ENCODE measurements at regions not wholly inside any gene's neighbourhood (a gene's known extent, or its start where the extent isn't known, plus 50 kb on each side); places are given as distances from the start of the nearest gene placed in this dataset.

- Mint-ChIP-seq H3K9me3 (peaks cover 0 to 5% (median 0%) of the 10 kb centered on the region in 11 donors), H3K27ac (no peak overlapping the region), H3K4me3 (no peak overlapping the region), H3K36me3 (no peaks in the 10 kb centered on the region), H3K4me1 (peaks cover 0 to 1% (median 0%) of the 10 kb centered on the region in 7 donors), H3K27me3 (peaks cover 2 to 16% (median 12%) of the 10 kb centered on the region in 5 donors)
- Histone ChIP-seq H3K4me1 (ENCODE audit: control insufficient read depth in 2 of 2, insufficient read depth in 2 of 2, low read length in 2 of 2) (no peaks in the 10 kb centered on the region), H3K4me3 (ENCODE audit: low read length) (no peak overlapping the region), H3K36me3 (ENCODE audit: control insufficient read depth in 2 of 3, insufficient read depth in 3 of 3, low read length in 3 of 3) (no peaks in the 10 kb centered on the region), H3K9me3 (ENCODE audit: control insufficient read depth in 2 of 3, low read length in 3 of 3) (no peaks in the 10 kb centered on the region), H3K27ac (ENCODE audit: low read depth, low read length) (no peak overlapping the region), H3K27me3 (ENCODE audit: control insufficient read depth in 2 of 2, insufficient read depth in 2 of 2, low read length in 2 of 2) (no peaks in the 10 kb centered on the region)
- intact Hi-C loops (cut with micrococcal nuclease): no loop called here
- CTCF ChIA-PET: no interaction called here
- ATAC-seq (no peak), DNase-seq (no peak)
- POLR2A ChIA-PET: no interaction called here
Measured at GRCh38 chr2:219995991-219996765, 368.7 kb downstream of the SLC4A3 start.

GRCh38 chr2:219997341-219997851 is 370.0 kb downstream of the SLC4A3 start:
- POLR2A ChIA-PET: no interaction called here
- H3K27ac ChIP-seq (ENCODE audit: low read depth, low read length): no peak overlapping the region
- DNase-seq (no peak), ATAC-seq (no peak)
- no peaks in the 10 kb centered on the region for H3K36me3 ChIP-seq (ENCODE audit: control insufficient read depth in 2 of 3, insufficient read depth in 3 of 3, low read length in 3 of 3)
- H3K4me3 ChIP-seq (ENCODE audit: low read length): no peak overlapping the region
- Mint-ChIP-seq H3K27ac (no peak overlapping the region), H3K4me3 (no peak overlapping the region), H3K27me3 (peaks cover 2 to 16% (median 12%) of the 10 kb centered on the region in 5 donors), H3K4me1 (peaks cover 0 to 1% (median 0%) of the 10 kb centered on the region in 7 donors), H3K9me3 (peaks cover 0 to 5% (median 0%) of the 10 kb centered on the region in 11 donors), H3K36me3 (no peaks in the 10 kb centered on the region)
- no peaks in the 10 kb centered on the region for H3K27me3 ChIP-seq (ENCODE audit: control insufficient read depth in 2 of 2, insufficient read depth in 2 of 2, low read length in 2 of 2)
- CTCF ChIA-PET: no interaction called here
- intact Hi-C loops (cut with micrococcal nuclease): no loop called here
- H3K9me3 ChIP-seq (ENCODE audit: control insufficient read depth in 2 of 3, low read length in 3 of 3): no peaks in the 10 kb centered on the region
- no peaks in the 10 kb centered on the region for H3K4me1 ChIP-seq (ENCODE audit: control insufficient read depth in 2 of 2, insufficient read depth in 2 of 2, low read length in 2 of 2)

GRCh38 chr2:219998107-219998506 is 370.7 kb downstream of the SLC4A3 start:
- Histone ChIP-seq H3K4me1 (ENCODE audit: control insufficient read depth in 2 of 2, insufficient read depth in 2 of 2, low read length in 2 of 2) (no peaks in the 10 kb centered on the region), H3K4me3 (ENCODE audit: low read length) (no peak overlapping the region), H3K27me3 (ENCODE audit: control insufficient read depth in 2 of 2, insufficient read depth in 2 of 2, low read length in 2 of 2) (no peaks in the 10 kb centered on the region), H3K36me3 (ENCODE audit: control insufficient read depth in 2 of 3, insufficient read depth in 3 of 3, low read length in 3 of 3) (no peaks in the 10 kb centered on the region), H3K27ac (ENCODE audit: low read depth, low read length) (no peak overlapping the region), H3K9me3 (ENCODE audit: control insufficient read depth in 2 of 3, low read length in 3 of 3) (no peaks in the 10 kb centered on the region)
- ChIA-PET POLR2A (no interaction called here), CTCF (no interaction called here)
- intact Hi-C loops (cut with micrococcal nuclease): no loop called here
- Mint-ChIP-seq H3K9me3 (peaks cover 0 to 5% (median 0%) of the 10 kb centered on the region in 11 donors), H3K27me3 (peaks cover 0 to 16% (median 12%) of the 10 kb centered on the region in 5 donors), H3K36me3 (no peaks in the 10 kb centered on the region), H3K4me1 (peaks cover 0 to 1% (median 0%) of the 10 kb centered on the region in 7 donors), H3K27ac (no peak overlapping the region), H3K4me3 (no peak overlapping the region)
- no peak for DNase-seq
- no peak for ATAC-seq

GRCh38 chr2:219998714-219999227 is 371.3 kb downstream of the SLC4A3 start:
- no peaks in the 10 kb centered on the region for H3K27me3 ChIP-seq (ENCODE audit: control insufficient read depth in 2 of 2, insufficient read depth in 2 of 2, low read length in 2 of 2)
- peaks cover 0 to 1% (median 0%) of the 10 kb centered on the region in 7 donors for H3K4me1 Mint-ChIP-seq
- intact Hi-C loops (cut with micrococcal nuclease): no loop called here
- H3K4me1 ChIP-seq (ENCODE audit: control insufficient read depth in 2 of 2, insufficient read depth in 2 of 2, low read length in 2 of 2): no peaks in the 10 kb centered on the region
- H3K27ac Mint-ChIP-seq: no peak overlapping the region
- POLR2A ChIA-PET: no interaction called here
- H3K9me3 ChIP-seq (ENCODE audit: control insufficient read depth in 2 of 3, low read length in 3 of 3): no peaks in the 10 kb centered on the region
- CTCF ChIA-PET: no interaction called here
- peaks cover 0 to 5% (median 0%) of the 10 kb centered on the region in 11 donors for H3K9me3 Mint-ChIP-seq
- H3K27ac ChIP-seq (ENCODE audit: low read depth, low read length): no peak overlapping the region
- H3K4me3 Mint-ChIP-seq: no peak overlapping the region
- no peak overlapping the region for H3K4me3 ChIP-seq (ENCODE audit: low read length)
- ATAC-seq (no peak), DNase-seq (no peak)
- H3K27me3 Mint-ChIP-seq: peaks cover under 1 to 16% (median 12%) of the 10 kb centered on the region in 5 donors
- no peaks in the 10 kb centered on the region for H3K36me3 ChIP-seq (ENCODE audit: control insufficient read depth in 2 of 3, insufficient read depth in 3 of 3, low read length in 3 of 3)
- H3K36me3 Mint-ChIP-seq: no peaks in the 10 kb centered on the region

GRCh38 chr2:220000080-220000479 is 372.6 kb downstream of the SLC4A3 start:
- no peaks in the 10 kb centered on the region for H3K27me3 ChIP-seq (ENCODE audit: control insufficient read depth in 2 of 2, insufficient read depth in 2 of 2, low read length in 2 of 2)
- ChIA-PET CTCF (no interaction called here), POLR2A (no interaction called here)
- Mint-ChIP-seq H3K4me1 (peaks cover 0 to 1% (median 0%) of the 10 kb centered on the region in 7 donors), H3K27ac (no peak overlapping the region), H3K9me3 (peaks cover 0 to 5% (median 0%) of the 10 kb centered on the region in 11 donors), H3K4me3 (no peak overlapping the region), H3K36me3 (no peaks in the 10 kb centered on the region), H3K27me3 (peaks cover 2 to 17% (median 12%) of the 10 kb centered on the region in 5 donors)
- no peak overlapping the region for H3K4me3 ChIP-seq (ENCODE audit: low read length)
- no peaks in the 10 kb centered on the region for H3K36me3 ChIP-seq (ENCODE audit: control insufficient read depth in 2 of 3, insufficient read depth in 3 of 3, low read length in 3 of 3)
- ATAC-seq (no peak), DNase-seq (no peak)
- H3K9me3 ChIP-seq (ENCODE audit: control insufficient read depth in 2 of 3, low read length in 3 of 3): no peaks in the 10 kb centered on the region
- intact Hi-C loops (cut with micrococcal nuclease): no loop called here
- no peaks in the 10 kb centered on the region for H3K4me1 ChIP-seq (ENCODE audit: control insufficient read depth in 2 of 2, insufficient read depth in 2 of 2, low read length in 2 of 2)
- H3K27ac ChIP-seq (ENCODE audit: low read depth, low read length): no peak overlapping the region

- H3K36me3 ChIP-seq (ENCODE audit: control insufficient read depth in 2 of 3, insufficient read depth in 3 of 3, low read length in 3 of 3): no peaks in the 10 kb centered on the region
- ATAC-seq: no peak
- H3K36me3 Mint-ChIP-seq: no peaks in the 10 kb centered on the region
Measured at GRCh38 chr2:220000586-220000985, 373.2 kb downstream of the SLC4A3 start.

More at GRCh38 chr2:220000586-220000985, 373.2 kb downstream of the SLC4A3 start:
- DNase-seq: no peak
- ChIA-PET POLR2A (no interaction called here), CTCF (no interaction called here)
- no peak overlapping the region for H3K27ac ChIP-seq (ENCODE audit: low read depth, low read length)
- intact Hi-C loops (cut with micrococcal nuclease): no loop called here
- no peak overlapping the region for H3K4me3 Mint-ChIP-seq
- H3K4me1 Mint-ChIP-seq: peaks cover 0 to 1% (median 0%) of the 10 kb centered on the region in 7 donors
- H3K4me1 ChIP-seq (ENCODE audit: control insufficient read depth in 2 of 2, insufficient read depth in 2 of 2, low read length in 2 of 2): no peaks in the 10 kb centered on the region
- H3K27me3 ChIP-seq (ENCODE audit: control insufficient read depth in 2 of 2, insufficient read depth in 2 of 2, low read length in 2 of 2): no peaks in the 10 kb centered on the region
- H3K9me3 Mint-ChIP-seq: peaks cover 0 to 5% (median 0%) of the 10 kb centered on the region in 11 donors
- H3K27ac Mint-ChIP-seq: no peak overlapping the region
- H3K4me3 ChIP-seq (ENCODE audit: low read length): no peak overlapping the region
- no peaks in the 10 kb centered on the region for H3K9me3 ChIP-seq (ENCODE audit: control insufficient read depth in 2 of 3, low read length in 3 of 3)
- H3K27me3 Mint-ChIP-seq: peaks cover 2 to 16% (median 9%) of the 10 kb centered on the region in 5 donors
